DND-41 (cell line): ENCODE measurements at regions not wholly inside any gene's neighbourhood (a gene's known extent, or its start where the extent isn't known, plus 50 kb on each side); places are given as distances from the start of the nearest gene placed in this dataset.

Source experiments
- EZH2 ChIP-seq: IDR thresholded peaks from 3 replicates; pipeline ENCODE4 v1.6.1; 2012; ENCODE audit warnings: borderline replicate concordance, low read depth, mild to moderate bottlenecking, moderate library complexity, low read length, inconsistent platforms; ENCODE audit not compliant: severe bottlenecking
- TF ChIP-seq, protein P1 (sequence below): IDR thresholded peaks from 2 replicates; pipeline ENCODE4 v1.5.1; 2012; ENCODE audit warnings: borderline replicate concordance, low read length, moderate library complexity, mild to moderate bottlenecking; ENCODE audit not compliant: poor library complexity, severe bottlenecking; ENCODE audit errors: extremely low read depth

DNA sequence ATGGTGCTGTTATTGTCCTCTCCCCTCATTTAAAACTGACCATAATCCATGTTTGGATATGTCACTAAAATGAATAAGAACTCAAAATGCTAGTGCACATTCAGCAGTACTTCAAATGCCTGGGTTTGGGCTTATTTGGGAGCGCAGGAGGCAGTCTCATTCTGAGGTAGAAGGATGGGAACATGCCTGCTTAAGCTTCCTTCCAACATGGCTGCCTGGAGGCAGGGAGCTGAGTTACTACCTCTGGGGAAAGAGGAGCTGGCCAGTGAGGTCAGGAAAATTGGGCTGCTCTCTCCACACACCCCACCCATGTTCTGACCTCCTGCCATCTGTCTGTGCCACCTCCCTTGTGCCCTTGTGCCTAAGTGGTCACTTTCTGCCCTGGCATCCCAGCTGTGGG lies 85.7 kb downstream of the PTPRS start:
- TF ChIP-seq, protein P1, sequence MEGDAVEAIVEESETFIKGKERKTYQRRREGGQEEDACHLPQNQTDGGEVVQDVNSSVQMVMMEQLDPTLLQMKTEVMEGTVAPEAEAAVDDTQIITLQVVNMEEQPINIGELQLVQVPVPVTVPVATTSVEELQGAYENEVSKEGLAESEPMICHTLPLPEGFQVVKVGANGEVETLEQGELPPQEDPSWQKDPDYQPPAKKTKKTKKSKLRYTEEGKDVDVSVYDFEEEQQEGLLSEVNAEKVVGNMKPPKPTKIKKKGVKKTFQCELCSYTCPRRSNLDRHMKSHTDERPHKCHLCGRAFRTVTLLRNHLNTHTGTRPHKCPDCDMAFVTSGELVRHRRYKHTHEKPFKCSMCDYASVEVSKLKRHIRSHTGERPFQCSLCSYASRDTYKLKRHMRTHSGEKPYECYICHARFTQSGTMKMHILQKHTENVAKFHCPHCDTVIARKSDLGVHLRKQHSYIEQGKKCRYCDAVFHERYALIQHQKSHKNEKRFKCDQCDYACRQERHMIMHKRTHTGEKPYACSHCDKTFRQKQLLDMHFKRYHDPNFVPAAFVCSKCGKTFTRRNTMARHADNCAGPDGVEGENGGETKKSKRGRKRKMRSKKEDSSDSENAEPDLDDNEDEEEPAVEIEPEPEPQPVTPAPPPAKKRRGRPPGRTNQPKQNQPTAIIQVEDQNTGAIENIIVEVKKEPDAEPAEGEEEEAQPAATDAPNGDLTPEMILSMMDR, result no peak
- no peak for TF ChIP-seq EZH2
